Panc1 (cell line): ENCODE measurements at regions not wholly inside any gene's neighbourhood (a gene's known extent, or its start where the extent isn't known, plus 50 kb on each side); places are given as distances from the start of the nearest gene placed in this dataset.

Experiments used
- ATAC-seq: fragments of 200-7000 bp; cut with Tn5 transposase; 2 replicates; pipeline ENCODE4 v1.9.1; 2020; ENCODE audit warnings: mild to moderate bottlenecking, moderate library complexity
- BruUV-seq: library from RNA; stranded (reverse); fragments of 400-500 nt; replicated peaks from 2 replicates; lab custom pipeline; 2021; lab: Mats Ljungman, UMichigan
- CTCF ChIA-PET: fragments of 300-600 bp; sonication (Branson Sonifier 250); formaldehyde crosslinking; loops from one replicate; lab custom pipeline; 2022; ENCODE audit warnings: antibody characterized with exemption; lab: Charles Lee
- POLR2A ChIA-PET: fragments of 300-600 bp; sonication (Branson Sonifier 250); formaldehyde crosslinking; loops from one replicate; lab custom pipeline; 2022; ENCODE audit warnings: antibody characterized with exemption; lab: Charles Lee
- DNase-seq: peaks from one replicate; pipeline ENCODE4 v3.0.0-alpha.2; 2010; ENCODE audit warnings: low read depth, low spot score
- H3K27ac ChIP-seq: 2 replicates; pipeline ENCODE4 v1.5.1; 2011; ENCODE audit warnings: mild to moderate bottlenecking, low read length, inconsistent platforms
- H3K27me3 ChIP-seq: fragments of 200-500 bp; sonication (Bioruptor generic); 2 replicates; pipeline ENCODE4 v1.6.0; 2014; ENCODE audit warnings: low read length, inconsistent platforms; ENCODE audit not compliant: control insufficient read depth, insufficient read depth
- H3K36me3 ChIP-seq: fragments of 200-500 bp; sonication (Bioruptor generic); 2 replicates; pipeline ENCODE4 v1.5.1; 2014; ENCODE audit warnings: inconsistent platforms, mild to moderate bottlenecking, low read length, moderate library complexity; ENCODE audit not compliant: control insufficient read depth, insufficient read depth
- H3K4me1 ChIP-seq: 2 replicates; pipeline ENCODE4 v1.5.1; 2011; ENCODE audit warnings: inconsistent platforms, mild to moderate bottlenecking, low read length, moderate library complexity; ENCODE audit not compliant: control insufficient read depth, insufficient read depth
- H3K4me3 ChIP-seq, 2 experiments: 2 replicates each; pipeline ENCODE4 v1.5.1; 2011 to 2012; ENCODE audit warnings: low read depth in 2 of 2, low read length in 2 of 2, mild to moderate bottlenecking in 2 of 2, inconsistent platforms in 1 of 2, moderate library complexity in 1 of 2
- H3K9me3 ChIP-seq: fragments of 200-500 bp; sonication (Bioruptor generic); 2 replicates; pipeline ENCODE4 v1.5.1; 2014; ENCODE audit warnings: low read depth, mild to moderate bottlenecking, inconsistent platforms, low read length, moderate library complexity; ENCODE audit not compliant: control insufficient read depth, insufficient read depth
- CTCF ChIP-seq: fragments of 450-650 bp; IDR thresholded peaks from 2 replicates; pipeline ENCODE4 v1.5.1; 2017; ENCODE audit warnings: mild to moderate bottlenecking
- POLR2AphosphoS5 ChIP-seq: IDR thresholded peaks from 2 replicates; pipeline ENCODE4 v1.6.1; 2012; ENCODE audit warnings: mild to moderate bottlenecking, low read depth, low read length, moderate library complexity
- SIN3A ChIP-seq: IDR thresholded peaks from 2 replicates; pipeline ENCODE4 v1.6.1; 2012; ENCODE audit warnings: low read depth, mild to moderate bottlenecking, low read length, moderate library complexity, borderline replicate concordance; ENCODE audit not compliant: insufficient read depth
- TCF7L2 ChIP-seq: IDR thresholded peaks from 2 replicates; pipeline ENCODE4 v1.6.1; 2011; ENCODE audit warnings: mild to moderate bottlenecking, low read depth, low read length, inconsistent platforms
- in situ Hi-C: cut with HindIII; loops from 2 replicates; pipeline ENCODE4 v1.10.0; 2016; ENCODE audit warnings: low sequenced_read_pairs, low pct_unique_long_range_greater_than_20kb
- intact Hi-C: fragments of 100-400 bp; cut with micrococcal nuclease; formaldehyde crosslinking; loops from one replicate; pipeline ENCODE4 v1.10.0; 2022; ENCODE audit not compliant: unreplicated experiment
- TF ChIP-seq, protein P1 (sequence below), 2 experiments: IDR thresholded peaks; 2 replicates each; pipeline ENCODE4 v1.6.1; 2011 to 2012; ENCODE audit warnings: low read depth in 2 of 2, control low read depth in 1 of 2, low read length in 1 of 2, mild to moderate bottlenecking in 1 of 2, moderate library complexity in 1 of 2; ENCODE audit not compliant: insufficient read depth in 1 of 2

GRCh38 chr6:140107216-140107615 lies 732.8 kb upstream of the CITED2 start:
- no TSS peak for BruUV-seq
- no peaks in the 10 kb centered on the region for H3K27me3 ChIP-seq
- TF ChIP-seq SIN3A: no peak
- no peak for TF ChIP-seq CTCF
- TF ChIP-seq POLR2AphosphoS5: no peak
- no peak for TF ChIP-seq TCF7L2
- TF ChIP-seq, protein P1, sequence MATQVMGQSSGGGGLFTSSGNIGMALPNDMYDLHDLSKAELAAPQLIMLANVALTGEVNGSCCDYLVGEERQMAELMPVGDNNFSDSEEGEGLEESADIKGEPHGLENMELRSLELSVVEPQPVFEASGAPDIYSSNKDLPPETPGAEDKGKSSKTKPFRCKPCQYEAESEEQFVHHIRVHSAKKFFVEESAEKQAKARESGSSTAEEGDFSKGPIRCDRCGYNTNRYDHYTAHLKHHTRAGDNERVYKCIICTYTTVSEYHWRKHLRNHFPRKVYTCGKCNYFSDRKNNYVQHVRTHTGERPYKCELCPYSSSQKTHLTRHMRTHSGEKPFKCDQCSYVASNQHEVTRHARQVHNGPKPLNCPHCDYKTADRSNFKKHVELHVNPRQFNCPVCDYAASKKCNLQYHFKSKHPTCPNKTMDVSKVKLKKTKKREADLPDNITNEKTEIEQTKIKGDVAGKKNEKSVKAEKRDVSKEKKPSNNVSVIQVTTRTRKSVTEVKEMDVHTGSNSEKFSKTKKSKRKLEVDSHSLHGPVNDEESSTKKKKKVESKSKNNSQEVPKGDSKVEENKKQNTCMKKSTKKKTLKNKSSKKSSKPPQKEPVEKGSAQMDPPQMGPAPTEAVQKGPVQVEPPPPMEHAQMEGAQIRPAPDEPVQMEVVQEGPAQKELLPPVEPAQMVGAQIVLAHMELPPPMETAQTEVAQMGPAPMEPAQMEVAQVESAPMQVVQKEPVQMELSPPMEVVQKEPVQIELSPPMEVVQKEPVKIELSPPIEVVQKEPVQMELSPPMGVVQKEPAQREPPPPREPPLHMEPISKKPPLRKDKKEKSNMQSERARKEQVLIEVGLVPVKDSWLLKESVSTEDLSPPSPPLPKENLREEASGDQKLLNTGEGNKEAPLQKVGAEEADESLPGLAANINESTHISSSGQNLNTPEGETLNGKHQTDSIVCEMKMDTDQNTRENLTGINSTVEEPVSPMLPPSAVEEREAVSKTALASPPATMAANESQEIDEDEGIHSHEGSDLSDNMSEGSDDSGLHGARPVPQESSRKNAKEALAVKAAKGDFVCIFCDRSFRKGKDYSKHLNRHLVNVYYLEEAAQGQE (IDR thresholded peaks at IDR 0.05; ENCODE audit: insufficient read depth in 1 of 2, low read depth in 2 of 2, low read length in 1 of 2): no peak
- in situ Hi-C loops: no loop called here
- ChIA-PET POLR2A (interaction anchor here (0.6 kb wide), 1 partner anchor 732 kb away, joined by 5 read pairs; no protein-coding TSS in a partner anchor), CTCF (no interaction called here)
- H3K4me1 ChIP-seq: no peaks in the 10 kb centered on the region
- intact Hi-C loops: no loop called here
- no peak overlapping the region for H3K4me3 ChIP-seq
- DNase-seq (no peak), ATAC-seq (no peak)
- H3K9me3 ChIP-seq: no peaks in the 10 kb centered on the region
- peak overlapping the region; percentile 48; the same call in 1 of the 2 replicates for H3K27ac ChIP-seq
- H3K36me3 ChIP-seq: no peaks in the 10 kb centered on the region

DNA sequence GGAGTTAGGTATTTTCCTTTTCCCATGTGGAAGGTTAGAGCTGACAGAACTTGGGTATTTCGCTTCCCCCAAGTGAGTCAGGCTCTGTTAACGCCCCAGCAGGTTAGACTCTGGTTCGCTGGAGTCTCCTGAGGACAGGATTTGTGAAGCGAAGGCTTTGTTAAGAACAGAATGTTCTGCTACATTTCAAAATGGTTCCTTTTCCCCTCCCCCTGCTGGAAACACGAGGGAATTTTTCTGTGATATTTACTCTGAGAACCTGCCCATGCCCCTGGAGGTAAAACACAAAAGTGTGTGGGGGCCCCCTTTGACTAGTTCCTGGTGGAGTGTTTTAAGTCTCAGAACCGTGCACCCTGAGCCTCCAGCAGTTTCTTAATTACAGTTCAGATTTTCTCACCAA lies 731.4 kb upstream of the CITED2 start:
- Histone ChIP-seq H3K27me3 (no peaks in the 10 kb centered on the region), H3K4me1 (no peaks in the 10 kb centered on the region), H3K4me3 (no peak overlapping the region; a peak in 1 of 4 replicates), H3K9me3 (no peaks in the 10 kb centered on the region), H3K27ac (peak overlapping the region; percentile 84), H3K36me3 (no peaks in the 10 kb centered on the region)
- BruUV-seq: no TSS peak
- POLR2A ChIA-PET: no interaction called here
- in situ Hi-C loops: no loop called here
- DNase-seq (peak; percentile 0), ATAC-seq (no peak)
- TF ChIP-seq, protein P1 (IDR thresholded peaks at IDR 0.05; ENCODE audit: insufficient read depth in 1 of 2, low read depth in 2 of 2, low read length in 1 of 2): no peak
- TF ChIP-seq CTCF: peak; percentile 52
- no peak for TF ChIP-seq TCF7L2
- TF ChIP-seq SIN3A: no peak
- CTCF ChIA-PET: no interaction called here
- intact Hi-C loops: no loop called here
